Spleen (tissue), 7 donors: ENCODE measurements at regions not wholly inside any gene's neighbourhood (a gene's known extent, or its start where the extent isn't known, plus 50 kb on each side); places are given as distances from the start of the nearest gene placed in this dataset.

Experiments
- POLR2A ChIP-seq, 3 donors: fragments of 450-650 bp; IDR thresholded peaks; one replicate each; pipeline ENCODE4 v1.5.1; 2017; ENCODE audit warnings: antibody characterized with exemption in 3 of 3, mild to moderate bottlenecking in 1 of 3
- POLR2AphosphoS5 ChIP-seq, 3 donors: sonication (generic); formaldehyde crosslinking; IDR thresholded peaks; one replicate each; pipeline ENCODE4 v1.5.1; 2017; ENCODE audit warnings: antibody characterized with exemption in 3 of 3
- TF ChIP-seq, protein P1 (sequence below), 11 experiments: fragments of 200-600 bp in 7 of 11; fragments of 450-650 bp in 4 of 11; sonication (generic) in 4 of 11; IDR thresholded peaks in 8 of 11; conservative IDR thresholded peaks in 3 of 11; 1 replicate in 7 of 11; 2 replicates in 4 of 11; pipeline versions ENCODE4 v1.4.0 to v1.8.0; 2016 to 2021; ENCODE audit warnings: antibody characterized with exemption in 11 of 11, inconsistent platforms in 4 of 11, mild to moderate bottlenecking in 1 of 11
- donor health status: DM: no; HTN: no; CAD: no; lungs with moderate emphysema.
- donor health status: DM: no; HTN: no; CAD: no.
- donor health status: DM: no; HTN: no; CAD: no.

DNA sequence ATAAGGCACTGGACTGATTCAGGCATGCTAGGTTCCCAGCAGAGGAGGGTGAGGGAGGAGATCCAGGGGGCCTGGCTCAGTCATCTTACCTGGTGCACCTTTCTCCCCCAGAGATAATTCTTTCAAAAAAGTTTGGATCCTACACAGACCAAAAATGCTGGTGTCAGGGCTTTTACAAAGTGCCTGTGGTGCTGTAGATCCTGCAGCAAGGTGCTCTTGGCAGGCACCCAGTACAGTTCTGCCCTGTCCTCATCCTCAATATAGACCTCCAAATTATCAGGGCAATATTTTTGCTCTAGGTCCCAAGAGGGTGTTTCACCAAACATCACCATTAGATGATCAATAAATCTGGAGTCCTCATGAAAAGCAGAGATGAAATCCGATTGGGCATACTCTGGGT is 78.5 kb upstream of the IGFBP3 start:
- TF ChIP-seq, protein P1, sequence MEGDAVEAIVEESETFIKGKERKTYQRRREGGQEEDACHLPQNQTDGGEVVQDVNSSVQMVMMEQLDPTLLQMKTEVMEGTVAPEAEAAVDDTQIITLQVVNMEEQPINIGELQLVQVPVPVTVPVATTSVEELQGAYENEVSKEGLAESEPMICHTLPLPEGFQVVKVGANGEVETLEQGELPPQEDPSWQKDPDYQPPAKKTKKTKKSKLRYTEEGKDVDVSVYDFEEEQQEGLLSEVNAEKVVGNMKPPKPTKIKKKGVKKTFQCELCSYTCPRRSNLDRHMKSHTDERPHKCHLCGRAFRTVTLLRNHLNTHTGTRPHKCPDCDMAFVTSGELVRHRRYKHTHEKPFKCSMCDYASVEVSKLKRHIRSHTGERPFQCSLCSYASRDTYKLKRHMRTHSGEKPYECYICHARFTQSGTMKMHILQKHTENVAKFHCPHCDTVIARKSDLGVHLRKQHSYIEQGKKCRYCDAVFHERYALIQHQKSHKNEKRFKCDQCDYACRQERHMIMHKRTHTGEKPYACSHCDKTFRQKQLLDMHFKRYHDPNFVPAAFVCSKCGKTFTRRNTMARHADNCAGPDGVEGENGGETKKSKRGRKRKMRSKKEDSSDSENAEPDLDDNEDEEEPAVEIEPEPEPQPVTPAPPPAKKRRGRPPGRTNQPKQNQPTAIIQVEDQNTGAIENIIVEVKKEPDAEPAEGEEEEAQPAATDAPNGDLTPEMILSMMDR (IDR thresholded peaks at IDR 0.05 in 8 of 11, conservative IDR thresholded peaks at IDR 0.05 in 3 of 11): no peak
- no peak for TF ChIP-seq POLR2A (IDR thresholded peaks at IDR 0.05)
- no peak for TF ChIP-seq POLR2AphosphoS5 (IDR thresholded peaks at IDR 0.05)
